Heart left ventricle (tissue), 13 donors: ENCODE measurements at regions not wholly inside any gene's neighbourhood (a gene's known extent, or its start where the extent isn't known, plus 50 kb on each side); places are given as distances from the start of the nearest gene placed in this dataset.

ENCODE experiments used
- CTCF ChIP-seq, 12 donors: fragments of 200-600 bp; sonication (generic) in 4 of 12; IDR thresholded peaks; one replicate each; pipeline versions ENCODE4 v1.5.0 to v1.8.0; 2018 to 2022; ENCODE audit warnings: antibody characterized with exemption in 12 of 12, mild to moderate bottlenecking in 5 of 12
- POLR2A ChIP-seq, 2 donors: fragments of 450-650 bp; IDR thresholded peaks; one replicate each; pipeline ENCODE4 v1.6.1; 2017; ENCODE audit warnings: antibody characterized with exemption in 2 of 2, mild to moderate bottlenecking in 2 of 2, moderate library complexity in 2 of 2
- donor health status: ischemic (EF 13 %, LVEDD 7.1; RV severe dilation, severe dysfunction).
- donor health status: DM: no; HTN: yes; CAD: no.
- donor health status: DM: no; HTN: no; CAD: no.
- donor health status: ischemic (EF 25% LVEDD 6.9; RV normal size, moderate dysfunction).
- donor health status: ischemic (EF 25% LVEDD 5.7; RV mildly dilated, moderate dysfunction).
- donor health status: ischemic (EF 35%, LVEDD 5.7; RV mildly dilated, moderate dysfunction).
- donor health status: nonischemic (EF 11% LVEDD 7.7; RV severe dilation, severe dysfunction).
- donor health status: DM: yes; HTN: yes; CAD: no.
- donor health status: PGD.
- donor health status: ischemic (EF 29% LVEDD 5.4; RV normal size, mild dysfunction).
- donor health status: nonischemic (EF 23%, LVEDD 6.1; RV moderate dilation, normal function).

GRCh38 chr13:39105110-39105509 is 66.9 kb downstream of the NHLRC3 start:
- TF ChIP-seq CTCF (IDR thresholded peaks at IDR 0.05) (no peak), POLR2A (IDR thresholded peaks at IDR 0.05) (no peak)
